ENCODE measurements at regions not wholly inside any gene's neighbourhood (a gene's known extent, or its start where the extent isn't known, plus 50 kb on each side); places are given as distances from the start of the nearest gene placed in this dataset.

GRCh38 chr10:35898716-35899440 lies 256.8 kb upstream of the FZD8 start:
- H2BK20ac ChIP-seq (ENCODE audit: low read depth, low read length): peak overlapping the region; percentile 69
- dilution Hi-C loops (cut with HindIII; ENCODE audit: low sequenced_read_pairs, unreplicated experiment) (no loop called here), intact Hi-C loops (cut with micrococcal nuclease) (no loop called here), in situ Hi-C loops (cut with MboI; ENCODE audit: low sequenced_read_pairs) (no loop called here)
- no peak overlapping the region for H3K4me2 ChIP-seq (ENCODE audit: low read depth, low read length)
- 17% methylated on average over 1 of the region's 18 CpGs; no CpG with 5 or more reads in 1 of the 2 experiments for WGBS, 2 experiments (ENCODE audit: extremely low coverage in 2 of 2, insufficient read length in 1 of 2)
- H3K4me3 ChIP-seq (ENCODE audit: insufficient read depth, low read depth, low read length): no peak overlapping the region
- H3K4me1 ChIP-seq (ENCODE audit: control insufficient read depth, insufficient read depth, low read length): peaks cover 6% of the 10 kb centered on the region; the same call in 1 of the 2 replicates
- peak overlapping the region; percentile 84 for H2AFZ ChIP-seq (replicated peaks; ENCODE audit: low read length, poor library complexity)
- peak overlapping the region; percentile 39; the same call in 1 of the 2 replicates for H3K14ac ChIP-seq (replicated peaks; ENCODE audit: low read depth, low read length)
- no peak overlapping the region; the same call in 1 of the 2 replicates for H3K56ac ChIP-seq (ENCODE audit: extremely low read depth, insufficient read depth, low read length)
- H2AK9ac ChIP-seq (replicated peaks; ENCODE audit: low read depth, low read length, poor library complexity): no peak overlapping the region
- H3K36me3 ChIP-seq (ENCODE audit: control insufficient read depth, insufficient read depth, low read length): no peaks in the 10 kb centered on the region
- H4K91ac ChIP-seq (ENCODE audit: insufficient read depth, low read depth, low read length): peak overlapping the region; percentile 40; the same call in 1 of the 2 replicates
- H2AK5ac ChIP-seq (ENCODE audit: low read depth, low read length): peak overlapping the region; percentile 53
- H2BK5ac ChIP-seq (ENCODE audit: low read depth, low read length, poor library complexity, severe bottlenecking): no peak overlapping the region
- DNase-seq (no peak), ATAC-seq (ENCODE audit: low read depth) (no peak)
- BruUV-seq (replicated peaks): no TSS peak
- peak overlapping the region; percentile 40; the same call in 1 of the 2 replicates for H3K4ac ChIP-seq (ENCODE audit: low read depth, low read length)
- ChIA-PET POLR2A (ENCODE audit: unreplicated experiment) (no interaction called here), CTCF (no interaction called here)
- H3K18ac ChIP-seq (ENCODE audit: low read depth, low read length): no peak overlapping the region
- no peaks in the 10 kb centered on the region for H3K9me3 ChIP-seq (ENCODE audit: control insufficient read depth, insufficient read depth, low read length)
- H3K27me3 ChIP-seq (ENCODE audit: control insufficient read depth, insufficient read depth, low read length): no peaks in the 10 kb centered on the region
- no peak overlapping the region; the same call in 1 of the 2 replicates for H4K5ac ChIP-seq (ENCODE audit: low read depth, low read length)
- H3K79me1 ChIP-seq (ENCODE audit: low read depth in 1 of 2, low read length in 2 of 2): no peaks in the 10 kb centered on the region
- TF ChIP-seq SMC3 (IDR thresholded peaks at IDR 0.05; ENCODE audit: low read depth, low read length) (no peak), NFE2L2 (IDR thresholded peaks at IDR 0.05; ENCODE audit: low read depth, low read length) (no peak), USF2 (IDR thresholded peaks at IDR 0.05; ENCODE audit: low read depth, low read length) (no peak), BHLHE40 (IDR thresholded peaks at IDR 0.05; ENCODE audit: low read depth, low read length) (no peak), FOS (IDR thresholded peaks at IDR 0.05; ENCODE audit: low read depth, low read length) (no peak), RFX5 (IDR thresholded peaks at IDR 0.05; ENCODE audit: low read depth, low read length) (no peak), POLR2A (IDR thresholded peaks at IDR 0.05; ENCODE audit: low read depth, low read length) (no peak), MXI1 (IDR thresholded peaks at IDR 0.05; ENCODE audit: borderline replicate concordance, low read depth, low read length) (no peak), ELK1 (IDR thresholded peaks at IDR 0.05; ENCODE audit: borderline replicate concordance, low read depth, low read length) (no peak), RAD21 (IDR thresholded peaks at IDR 0.05; ENCODE audit: low read length) (no peak), MAZ (IDR thresholded peaks at IDR 0.05; ENCODE audit: borderline replicate concordance, low read depth, low read length) (no peak)
- peak overlapping the region; percentile 86; the same call in 2 of the 3 replicates for H2BK15ac ChIP-seq (ENCODE audit: low read depth, low read length)
- peak overlapping the region; percentile 74 for H2BK120ac ChIP-seq (ENCODE audit: low read depth, low read length)
- no peak overlapping the region for H3K9ac ChIP-seq (ENCODE audit: low read depth, low read length)
- no peak overlapping the region for H3K23ac ChIP-seq (ENCODE audit: low read depth, low read length)
- H4K20me1 ChIP-seq (ENCODE audit: insufficient read depth, low read length): no peaks in the 10 kb centered on the region
- H3K27ac ChIP-seq (ENCODE audit: insufficient read depth, low read length): no peak overlapping the region
- H3K9me1 ChIP-seq (ENCODE audit: insufficient read depth, low read length): peaks cover 7% of the 10 kb centered on the region
- peak overlapping the region in 1 of 2 experiments; percentile 60; a peak in 1 of 4 replicates for H4K8ac ChIP-seq (ENCODE audit: low read depth in 2 of 2, low read length in 2 of 2)

Data from IMR-90 (cell line).